ENCODE measurements at regions not wholly inside any gene's neighbourhood (a gene's known extent, or its start where the extent isn't known, plus 50 kb on each side); places are given as distances from the start of the nearest gene placed in this dataset.
"Not testable (repeated sequence)": the region's sequence is repeated elsewhere in the genome, so short reads cannot be mapped to it uniquely, and the experiment has no call there.

- no peak for DNase-seq
Observed at GRCh38 chr3:5638550-5638949, 451.0 kb downstream of the EDEM1 start.

- DNase-seq: no peak
Observed at GRCh38 chr3:5644773-5645670, 457.5 kb downstream of the EDEM1 start.

GRCh38 chr3:5645692-5646410, 458.3 kb downstream of the EDEM1 start:
- no peak for DNase-seq

DNA sequence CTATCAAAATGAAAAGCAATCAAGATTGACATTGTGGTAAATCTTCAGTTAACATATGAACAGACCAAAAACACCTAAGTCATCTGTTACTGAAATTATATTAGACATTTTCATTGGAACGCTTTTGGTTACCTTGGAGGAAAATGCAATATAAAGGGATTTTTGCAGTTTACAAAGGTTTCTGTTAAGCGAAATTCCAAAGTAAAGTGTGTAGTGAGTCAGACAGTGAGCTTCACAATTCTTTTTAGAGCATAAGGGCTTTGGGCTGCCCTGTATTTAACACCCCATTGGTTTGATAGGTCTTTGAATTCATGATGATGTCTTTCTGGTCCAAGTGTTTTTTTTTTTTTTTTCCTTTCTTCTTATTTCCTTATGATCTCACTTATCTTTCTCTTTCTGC, 462.8 kb downstream of the EDEM1 start:
- DNase-seq: no peak

- no peak for DNase-seq
Observed at GRCh38 chr3:5651351-5651750, 463.8 kb downstream of the EDEM1 start.

GRCh38 chr3:5653426-5654143, 466.1 kb downstream of the EDEM1 start:
- no peak for DNase-seq

- DNase-seq: no peak
Observed at GRCh38 chr3:5657106-5657505, 469.6 kb downstream of the EDEM1 start.

DNA sequence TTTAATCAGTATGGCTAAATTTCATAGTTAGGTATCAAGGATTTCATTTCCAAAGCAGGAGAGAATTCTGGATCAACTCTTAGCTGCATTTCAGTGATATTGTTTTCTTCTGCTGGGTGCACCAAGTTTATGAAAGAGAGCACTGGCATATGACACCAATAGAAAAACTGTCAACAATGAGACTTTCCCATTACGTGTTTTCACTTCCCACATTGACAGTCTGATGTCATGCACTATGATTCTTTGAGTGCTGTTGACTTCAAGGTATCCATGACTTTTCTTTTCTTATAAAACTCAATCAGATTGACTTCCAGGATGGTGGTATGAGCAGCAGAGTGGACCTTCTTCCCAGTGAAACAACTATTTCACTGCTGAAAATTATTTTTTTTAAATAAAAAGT, 476.1 kb downstream of the EDEM1 start:
- no peak for DNase-seq

GRCh38 chr3:5666455-5666854, 478.9 kb downstream of the EDEM1 start:
- no peak for DNase-seq

GRCh38 chr3:5673521-5673920, 486.0 kb downstream of the EDEM1 start:
- no peak for DNase-seq

DNA sequence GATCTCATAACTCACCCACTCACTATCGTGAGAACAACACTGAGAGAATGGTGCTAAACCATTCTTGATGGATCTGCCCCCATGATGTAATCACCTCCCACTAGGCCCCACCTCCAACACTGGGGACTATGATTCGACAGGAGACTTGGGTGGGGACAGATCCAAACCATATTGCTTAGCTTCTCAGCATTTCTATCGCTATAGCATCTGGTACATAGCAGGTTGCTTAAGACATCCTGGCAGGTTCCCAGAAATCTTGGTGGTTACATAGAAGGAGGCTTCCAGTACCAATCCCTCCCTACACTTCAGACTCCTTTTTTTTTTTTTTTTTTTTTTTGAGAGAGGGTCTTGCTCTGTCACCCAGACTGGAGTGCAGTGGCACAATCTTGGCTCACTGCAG, 487.8 kb downstream of the EDEM1 start:
- no peak for DNase-seq

GRCh38 chr3:5677555-5677954, 490.0 kb downstream of the EDEM1 start:
- no peak for DNase-seq

DNA sequence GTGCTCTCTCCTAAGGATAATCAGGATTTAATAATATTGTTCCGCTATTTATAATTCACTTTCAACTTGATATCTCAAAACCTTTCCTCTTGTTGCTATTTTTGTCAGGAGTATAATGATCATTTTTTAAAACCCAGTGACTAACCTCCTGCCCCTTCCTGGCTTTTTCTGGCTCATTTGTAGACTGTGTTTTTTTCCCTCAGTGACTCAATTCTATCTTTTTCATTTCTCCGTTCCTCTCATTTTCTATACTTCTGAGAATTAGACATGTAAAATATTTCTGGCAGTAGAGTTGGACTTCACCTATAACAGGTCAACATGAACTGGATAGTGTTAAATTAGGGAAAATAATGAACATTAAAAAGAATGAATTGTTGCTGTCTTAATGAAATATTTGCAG, 490.7 kb downstream of the EDEM1 start:
- no peak for DNase-seq

DNA sequence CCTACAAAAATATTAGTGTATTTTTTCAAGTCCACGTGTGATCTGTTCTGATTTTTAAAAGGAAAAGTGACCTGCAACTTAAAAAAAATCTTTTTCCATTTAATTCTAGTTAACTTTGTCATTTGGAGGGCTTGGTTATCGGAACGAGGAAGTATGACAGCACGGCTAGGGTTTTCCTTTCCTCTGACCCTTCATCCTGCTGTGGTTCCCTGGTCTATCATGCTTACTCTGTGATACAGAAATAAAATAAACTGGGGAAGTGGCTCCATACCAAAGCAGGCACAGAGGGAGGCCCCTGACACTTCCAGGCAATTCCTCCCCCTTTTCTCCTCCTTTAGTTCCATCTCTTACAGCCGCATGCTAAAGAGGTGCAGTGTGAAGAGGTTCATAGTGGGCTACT, 491.3 kb downstream of the EDEM1 start:
- no peak for DNase-seq

DNA sequence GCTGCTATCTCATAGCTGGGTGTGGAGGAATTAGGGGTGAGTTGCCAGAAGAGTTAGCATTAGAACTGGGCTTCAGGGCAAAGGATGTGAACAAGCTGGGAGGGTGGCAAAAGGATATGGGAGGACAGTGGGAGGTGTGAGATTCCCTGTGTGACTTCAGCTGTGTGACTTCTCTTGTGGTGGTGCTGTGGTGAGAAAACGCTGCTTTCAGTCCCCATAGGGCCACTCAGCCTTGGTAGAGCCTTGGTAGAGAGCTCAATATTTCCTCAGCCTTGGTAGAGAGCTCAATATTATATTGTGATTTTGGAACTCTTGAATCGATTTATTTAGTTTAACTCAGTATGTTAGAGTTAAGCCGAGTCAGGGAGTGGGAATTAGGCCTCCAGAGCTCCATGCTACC, 499.7 kb downstream of the EDEM1 start:
- no peak for DNase-seq

GRCh38 chr3:5690490-5690889, 503.0 kb downstream of the EDEM1 start:
- DNase-seq: no peak

DNA sequence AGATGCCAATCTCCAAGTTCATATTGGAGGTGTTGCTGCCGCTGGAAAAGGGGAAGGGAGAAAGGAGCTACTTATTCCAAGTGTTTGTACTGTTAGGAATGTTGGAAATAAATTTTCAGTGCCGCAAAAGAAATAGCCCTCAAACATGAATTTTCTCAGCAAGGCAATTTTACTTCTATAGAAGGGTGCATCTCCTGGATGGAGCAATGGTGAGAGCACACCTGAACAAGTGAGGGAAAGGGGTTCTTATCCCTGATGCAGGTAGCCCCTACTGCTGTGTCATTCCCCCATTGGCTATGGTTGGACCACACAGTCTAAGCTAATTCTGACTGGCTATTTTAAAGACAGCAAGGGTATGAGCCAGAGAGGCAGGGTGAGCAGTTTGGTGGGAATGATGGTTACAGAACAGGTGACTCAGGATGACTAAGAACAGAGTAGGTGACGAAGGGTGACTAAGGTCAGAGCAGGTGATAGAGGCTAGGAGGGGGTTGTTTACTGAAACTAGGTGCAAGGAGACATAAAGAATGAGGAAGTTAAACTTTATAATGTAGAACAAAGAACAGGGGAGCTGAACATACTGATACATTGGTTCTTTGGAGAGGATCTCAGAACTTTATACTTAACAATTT, 503.5 kb downstream of the EDEM1 start:
- DNase-seq: no peak

DNA sequence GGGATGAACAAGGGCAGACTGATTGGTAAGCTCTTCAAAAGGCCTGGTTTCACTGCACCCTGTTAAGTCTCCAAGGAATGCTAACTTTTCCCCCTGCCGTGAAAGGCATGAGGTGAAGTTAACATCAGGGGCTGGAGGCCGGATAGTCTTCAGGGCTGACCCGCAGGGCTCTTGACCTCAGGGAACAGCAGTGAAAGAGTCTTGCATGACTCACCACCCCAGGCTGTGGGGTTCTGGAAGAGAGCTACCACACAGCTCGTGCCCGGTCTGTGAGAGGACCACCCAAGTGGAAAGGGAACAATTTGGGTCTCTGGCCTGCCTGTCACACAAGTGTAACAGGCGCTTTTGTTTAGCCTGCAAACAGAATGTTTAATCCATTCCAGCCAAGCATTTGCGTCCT, 504.9 kb downstream of the EDEM1 start:
- no peak for DNase-seq

GRCh38 chr3:5694266-5694665, 506.8 kb downstream of the EDEM1 start:
- no peak for DNase-seq

- no peak for DNase-seq
Observed at GRCh38 chr3:5698851-5699250, 511.3 kb downstream of the EDEM1 start.

- DNase-seq: no peak
Observed at GRCh38 chr3:5699313-5699712, 511.8 kb downstream of the EDEM1 start.

GRCh38 chr3:5699811-5700210, 512.3 kb downstream of the EDEM1 start:
- DNase-seq: no peak

GRCh38 chr3:5701005-5701404, 513.5 kb downstream of the EDEM1 start:
- DNase-seq: not testable (repeated sequence)

Data from activated CD4-positive, alpha-beta T cell treated with anti-CD3 and anti-CD28 coated beads, Interleukin-10, Interleukin-2, amounts not matched to agents 100 ng/mL and 50 ng/mL, durations not matched to agents 16 hours and 8 hours (primary cell).